ENCODE measurements at regions not wholly inside any gene's neighbourhood (a gene's known extent, or its start where the extent isn't known, plus 50 kb on each side); places are given as distances from the start of the nearest gene placed in this dataset.

GRCh38 chr20:12291386-12291785 is 373.7 kb downstream of the BTBD3 start:
- ATAC-seq: no peak
- no peak for DNase-seq
- Mint-ChIP-seq H3K36me3 (ENCODE audit: low read depth) (no peaks in the 10 kb centered on the region), H3K9me3 (ENCODE audit: insufficient read depth) (peaks cover 14% of the 10 kb centered on the region), H3K4me1 (ENCODE audit: low read depth) (no peaks in the 10 kb centered on the region), H3K27me3 (ENCODE audit: low read depth) (no peaks in the 10 kb centered on the region), H3K27ac (no peak overlapping the region), H3K4me3 (no peak overlapping the region)
- CTCF ChIA-PET: no interaction called here
- POLR2A ChIA-PET: no interaction called here

- Mint-ChIP-seq H3K36me3 (ENCODE audit: low read depth) (no peaks in the 10 kb centered on the region), H3K4me1 (ENCODE audit: low read depth) (no peaks in the 10 kb centered on the region), H3K4me3 (no peak overlapping the region), H3K27me3 (ENCODE audit: low read depth) (no peaks in the 10 kb centered on the region), H3K27ac (no peak overlapping the region), H3K9me3 (ENCODE audit: insufficient read depth) (peaks cover 25% of the 10 kb centered on the region)
- CTCF ChIA-PET: no interaction called here
- no peak for DNase-seq
- POLR2A ChIA-PET: no interaction called here
- ATAC-seq: no peak
Observed at GRCh38 chr20:12293900-12294299, 376.2 kb downstream of the BTBD3 start.

- Mint-ChIP-seq H3K4me3 (no peak overlapping the region), H3K27me3 (ENCODE audit: low read depth) (no peaks in the 10 kb centered on the region), H3K27ac (no peak overlapping the region), H3K9me3 (ENCODE audit: insufficient read depth) (peaks cover 26% of the 10 kb centered on the region), H3K4me1 (ENCODE audit: low read depth) (no peaks in the 10 kb centered on the region), H3K36me3 (ENCODE audit: low read depth) (no peaks in the 10 kb centered on the region)
- no peak for DNase-seq
- no peak for ATAC-seq
- CTCF ChIA-PET: no interaction called here
- POLR2A ChIA-PET: no interaction called here
Observed at GRCh38 chr20:12294678-12295077, 377.0 kb downstream of the BTBD3 start.

GRCh38 chr20:12305188-12305950 is 387.7 kb downstream of the BTBD3 start:
- H3K4me1 Mint-ChIP-seq (ENCODE audit: low read depth): no peaks in the 10 kb centered on the region
- no peaks in the 10 kb centered on the region for H3K36me3 Mint-ChIP-seq (ENCODE audit: low read depth)
- DNase-seq: no peak
- no peak overlapping the region for H3K27ac Mint-ChIP-seq
- ATAC-seq: no peak
- H3K27me3 Mint-ChIP-seq (ENCODE audit: low read depth): no peaks in the 10 kb centered on the region
- peaks cover 19% of the 10 kb centered on the region for H3K9me3 Mint-ChIP-seq (ENCODE audit: insufficient read depth)
- no peak overlapping the region for H3K4me3 Mint-ChIP-seq
- ChIA-PET POLR2A (no interaction called here), CTCF (no interaction called here)

- H3K9me3 Mint-ChIP-seq (ENCODE audit: insufficient read depth): peaks cover 24% of the 10 kb centered on the region
- H3K4me3 Mint-ChIP-seq: no peak overlapping the region
- no peaks in the 10 kb centered on the region for H3K4me1 Mint-ChIP-seq (ENCODE audit: low read depth)
- CTCF ChIA-PET: no interaction called here
- POLR2A ChIA-PET: no interaction called here
- ATAC-seq (no peak), DNase-seq (no peak)
- H3K36me3 Mint-ChIP-seq (ENCODE audit: low read depth): no peaks in the 10 kb centered on the region
- H3K27me3 Mint-ChIP-seq (ENCODE audit: low read depth): no peaks in the 10 kb centered on the region
- no peak overlapping the region for H3K27ac Mint-ChIP-seq
Observed at GRCh38 chr20:12306107-12306506, 388.4 kb downstream of the BTBD3 start.

- no peaks in the 10 kb centered on the region for H3K4me1 Mint-ChIP-seq (ENCODE audit: low read depth)
- H3K27me3 Mint-ChIP-seq (ENCODE audit: low read depth): no peaks in the 10 kb centered on the region
- ATAC-seq (no peak), DNase-seq (no peak)
- H3K27ac Mint-ChIP-seq: no peak overlapping the region
- no peak overlapping the region for H3K4me3 Mint-ChIP-seq
- ChIA-PET POLR2A (no interaction called here), CTCF (no interaction called here)
- H3K36me3 Mint-ChIP-seq (ENCODE audit: low read depth): no peaks in the 10 kb centered on the region
- H3K9me3 Mint-ChIP-seq (ENCODE audit: insufficient read depth): peaks cover 14% of the 10 kb centered on the region
Observed at GRCh38 chr20:12311094-12311865, 393.6 kb downstream of the BTBD3 start.

- no peak for DNase-seq
- Mint-ChIP-seq H3K36me3 (ENCODE audit: low read depth) (no peaks in the 10 kb centered on the region), H3K27ac (no peak overlapping the region), H3K27me3 (ENCODE audit: low read depth) (no peaks in the 10 kb centered on the region), H3K4me3 (no peak overlapping the region), H3K4me1 (ENCODE audit: low read depth) (no peaks in the 10 kb centered on the region), H3K9me3 (ENCODE audit: insufficient read depth) (peaks cover 2% of the 10 kb centered on the region)
- no peak for ATAC-seq
- ChIA-PET POLR2A (no interaction called here), CTCF (no interaction called here)
Observed at GRCh38 chr20:12315652-12316051, 398.0 kb downstream of the BTBD3 start.

- no peaks in the 10 kb centered on the region for H3K9me3 Mint-ChIP-seq (ENCODE audit: insufficient read depth)
- DNase-seq (no peak), ATAC-seq (no peak)
- H3K36me3 Mint-ChIP-seq (ENCODE audit: low read depth): no peaks in the 10 kb centered on the region
- no peaks in the 10 kb centered on the region for H3K27me3 Mint-ChIP-seq (ENCODE audit: low read depth)
- no peak overlapping the region for H3K27ac Mint-ChIP-seq
- H3K4me1 Mint-ChIP-seq (ENCODE audit: low read depth): no peaks in the 10 kb centered on the region
- ChIA-PET POLR2A (no interaction called here), CTCF (no interaction called here)
- H3K4me3 Mint-ChIP-seq: no peak overlapping the region
Observed at GRCh38 chr20:12316794-12317193, 399.1 kb downstream of the BTBD3 start.

- Mint-ChIP-seq H3K27ac (no peak overlapping the region), H3K4me1 (ENCODE audit: low read depth) (no peaks in the 10 kb centered on the region), H3K36me3 (ENCODE audit: low read depth) (no peaks in the 10 kb centered on the region), H3K27me3 (ENCODE audit: low read depth) (no peaks in the 10 kb centered on the region), H3K4me3 (no peak overlapping the region), H3K9me3 (ENCODE audit: insufficient read depth) (no peaks in the 10 kb centered on the region)
- ChIA-PET CTCF (no interaction called here), POLR2A (no interaction called here)
- DNase-seq: no peak
- ATAC-seq: no peak
Observed at GRCh38 chr20:12317433-12317832, 399.7 kb downstream of the BTBD3 start.

- no peak overlapping the region for H3K4me3 Mint-ChIP-seq
- CTCF ChIA-PET: no interaction called here
- no peaks in the 10 kb centered on the region for H3K9me3 Mint-ChIP-seq (ENCODE audit: insufficient read depth)
- ATAC-seq (no peak), DNase-seq (no peak)
- H3K4me1 Mint-ChIP-seq (ENCODE audit: low read depth): no peaks in the 10 kb centered on the region
- no peaks in the 10 kb centered on the region for H3K36me3 Mint-ChIP-seq (ENCODE audit: low read depth)
- no peak overlapping the region for H3K27ac Mint-ChIP-seq
- POLR2A ChIA-PET: no interaction called here
- H3K27me3 Mint-ChIP-seq (ENCODE audit: low read depth): no peaks in the 10 kb centered on the region
Observed at GRCh38 chr20:12318043-12318442, 400.4 kb downstream of the BTBD3 start.

GRCh38 chr20:12321736-12322135 is 404.0 kb downstream of the BTBD3 start:
- DNase-seq (no peak), ATAC-seq (no peak)
- H3K9me3 Mint-ChIP-seq (ENCODE audit: insufficient read depth): no peaks in the 10 kb centered on the region
- no peaks in the 10 kb centered on the region for H3K27me3 Mint-ChIP-seq (ENCODE audit: low read depth)
- ChIA-PET POLR2A (no interaction called here), CTCF (no interaction called here)
- H3K36me3 Mint-ChIP-seq (ENCODE audit: low read depth): no peaks in the 10 kb centered on the region
- H3K4me1 Mint-ChIP-seq (ENCODE audit: low read depth): no peaks in the 10 kb centered on the region
- H3K4me3 Mint-ChIP-seq: no peak overlapping the region
- H3K27ac Mint-ChIP-seq: no peak overlapping the region

GRCh38 chr20:12327205-12327604 is 409.5 kb downstream of the BTBD3 start:
- Mint-ChIP-seq H3K27ac (no peak overlapping the region), H3K9me3 (ENCODE audit: insufficient read depth) (peaks cover 5% of the 10 kb centered on the region), H3K4me3 (no peak overlapping the region), H3K4me1 (ENCODE audit: low read depth) (no peaks in the 10 kb centered on the region), H3K36me3 (ENCODE audit: low read depth) (no peaks in the 10 kb centered on the region), H3K27me3 (ENCODE audit: low read depth) (no peaks in the 10 kb centered on the region)
- POLR2A ChIA-PET: no interaction called here
- CTCF ChIA-PET: no interaction called here
- ATAC-seq: no peak
- no peak for DNase-seq

- H3K9me3 Mint-ChIP-seq (ENCODE audit: insufficient read depth): peaks cover 14% of the 10 kb centered on the region
- ChIA-PET CTCF (no interaction called here), POLR2A (no interaction called here)
- ATAC-seq (no peak), DNase-seq (no peak)
- no peak overlapping the region for H3K4me3 Mint-ChIP-seq
- H3K36me3 Mint-ChIP-seq (ENCODE audit: low read depth): no peaks in the 10 kb centered on the region
- no peaks in the 10 kb centered on the region for H3K27me3 Mint-ChIP-seq (ENCODE audit: low read depth)
- no peaks in the 10 kb centered on the region for H3K4me1 Mint-ChIP-seq (ENCODE audit: low read depth)
- no peak overlapping the region for H3K27ac Mint-ChIP-seq
Observed at GRCh38 chr20:12331236-12331635, 413.5 kb downstream of the BTBD3 start.
